Activated naive CD4-positive, alpha-beta T cell treated with anti-CD3 and anti-CD28 coated beads, Interleukin-2, amount 10 ng/mL, durations not matched to agents 7 days and 5 days (primary cell): ENCODE measurements at regions not wholly inside any gene's neighbourhood (a gene's known extent, or its start where the extent isn't known, plus 50 kb on each side); places are given as distances from the start of the nearest gene placed in this dataset.

Experiments used
- CTCF ChIA-PET: fragments of 350-600 bp; sonication (Branson Sonifier 250); formaldehyde crosslinking; loops from one replicate; lab custom pipeline; 2021; ENCODE audit warnings: antibody characterized with exemption; lab: Charles Lee
- DNase-seq: peaks from one replicate; pipeline ENCODE4 v3.0.0-alpha.2; 2020
- H3K27ac Mint-ChIP-seq: one replicate; pipeline ENCODE4 v1.8.0; 2021; ENCODE audit warnings: mild to moderate bottlenecking, moderate library complexity, mixed read lengths
- H3K27me3 Mint-ChIP-seq: one replicate; pipeline ENCODE4 v1.8.0; 2021; ENCODE audit warnings: mild to moderate bottlenecking, mixed read lengths
- H3K36me3 Mint-ChIP-seq: one replicate; pipeline ENCODE4 v1.8.0; 2021; ENCODE audit warnings: mixed read lengths
- H3K4me1 Mint-ChIP-seq: one replicate; pipeline ENCODE4 v1.8.0; 2021; ENCODE audit warnings: mixed read lengths
- H3K4me3 Mint-ChIP-seq: one replicate; pipeline ENCODE4 v1.8.0; 2021; ENCODE audit warnings: mild to moderate bottlenecking, moderate library complexity, mixed read lengths
- H3K9me3 Mint-ChIP-seq: one replicate; pipeline ENCODE4 v1.8.0; 2021; ENCODE audit warnings: mixed read lengths

DNA sequence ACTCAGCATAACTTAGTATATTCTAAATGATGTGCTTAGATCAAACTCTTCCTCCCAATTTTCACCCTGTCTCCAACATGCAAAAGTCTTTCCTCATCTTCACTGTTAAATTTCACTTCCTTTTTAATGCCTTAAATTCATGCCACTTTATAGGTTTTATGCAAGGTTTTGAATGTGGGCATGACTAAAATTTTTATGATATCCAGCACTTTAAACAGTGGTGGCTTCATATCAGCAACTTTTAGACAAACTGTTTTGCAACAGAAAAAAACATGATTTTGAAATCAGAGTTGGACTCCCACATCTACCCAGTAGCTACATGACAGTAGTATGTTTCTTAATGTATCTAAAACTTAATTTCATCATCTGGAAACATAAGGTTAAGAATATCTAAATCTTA, 84.7 kb upstream of the ZP4 start:
- H3K27ac Mint-ChIP-seq, result no peak overlapping the region
- no peaks in the 10 kb centered on the region for H3K27me3 Mint-ChIP-seq
- CTCF ChIA-PET, result no interaction called here
- DNase-seq, result no peak
- H3K4me3 Mint-ChIP-seq, result no peak overlapping the region
- no peaks in the 10 kb centered on the region for H3K4me1 Mint-ChIP-seq
- H3K36me3 Mint-ChIP-seq, result no peaks in the 10 kb centered on the region
- H3K9me3 Mint-ChIP-seq, result no peaks in the 10 kb centered on the region

GRCh38 chr1:237972186-237972585, 81.5 kb upstream of the ZP4 start:
- Mint-ChIP-seq H3K27ac (no peak overlapping the region), H3K4me1 (no peaks in the 10 kb centered on the region)

DNA sequence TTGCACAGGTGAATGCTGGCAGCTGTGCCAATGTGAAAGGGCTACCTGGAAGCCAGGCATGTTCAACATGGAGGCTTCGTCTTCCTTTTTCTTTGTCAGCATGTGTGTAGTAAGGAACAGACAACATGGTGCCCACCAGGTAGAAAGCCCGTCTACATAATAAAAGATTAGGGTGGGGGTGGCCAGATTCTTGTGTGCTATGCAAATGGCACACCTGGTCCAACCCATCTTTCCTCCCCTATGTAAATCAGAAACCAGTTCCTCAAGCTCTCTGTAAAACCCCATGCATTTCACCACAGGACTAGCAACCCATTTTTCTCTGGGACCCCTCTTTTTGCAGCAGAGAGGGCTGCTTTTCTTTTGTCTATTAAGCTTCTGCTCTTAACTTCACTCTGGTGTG, 72.3 kb upstream of the ZP4 start:
- no peaks in the 10 kb centered on the region for H3K27me3 Mint-ChIP-seq
- H3K27ac Mint-ChIP-seq, result no peak overlapping the region
- no peak overlapping the region for H3K4me3 Mint-ChIP-seq
- H3K36me3 Mint-ChIP-seq, result no peaks in the 10 kb centered on the region
- no peak for DNase-seq
- CTCF ChIA-PET, result no interaction called here
- H3K9me3 Mint-ChIP-seq, result no peaks in the 10 kb centered on the region
- H3K4me1 Mint-ChIP-seq, result no peaks in the 10 kb centered on the region

More at GRCh38 chr1:237972186-237972585, 81.5 kb upstream of the ZP4 start:
- no peaks in the 10 kb centered on the region for H3K36me3 Mint-ChIP-seq
- no peaks in the 10 kb centered on the region for H3K9me3 Mint-ChIP-seq
- DNase-seq, result no peak
- no peak overlapping the region for H3K4me3 Mint-ChIP-seq
- no peaks in the 10 kb centered on the region for H3K27me3 Mint-ChIP-seq
- CTCF ChIA-PET, result no interaction called here

- no peak overlapping the region for H3K4me3 Mint-ChIP-seq
- CTCF ChIA-PET, result no interaction called here
- no peaks in the 10 kb centered on the region for H3K27me3 Mint-ChIP-seq
- DNase-seq, result no peak
- H3K27ac Mint-ChIP-seq, result no peak overlapping the region
- no peaks in the 10 kb centered on the region for H3K9me3 Mint-ChIP-seq
- H3K36me3 Mint-ChIP-seq, result no peaks in the 10 kb centered on the region
- no peaks in the 10 kb centered on the region for H3K4me1 Mint-ChIP-seq
Measured at GRCh38 chr1:237961754-237962153, 71.0 kb upstream of the ZP4 start.

GRCh38 chr1:237959838-237960237, 69.1 kb upstream of the ZP4 start:
- Mint-ChIP-seq H3K9me3 (no peaks in the 10 kb centered on the region), H3K27ac (no peak overlapping the region), H3K36me3 (no peaks in the 10 kb centered on the region), H3K27me3 (no peaks in the 10 kb centered on the region), H3K4me1 (no peaks in the 10 kb centered on the region), H3K4me3 (no peak overlapping the region)
- CTCF ChIA-PET, result no interaction called here
- DNase-seq, result no peak

DNA sequence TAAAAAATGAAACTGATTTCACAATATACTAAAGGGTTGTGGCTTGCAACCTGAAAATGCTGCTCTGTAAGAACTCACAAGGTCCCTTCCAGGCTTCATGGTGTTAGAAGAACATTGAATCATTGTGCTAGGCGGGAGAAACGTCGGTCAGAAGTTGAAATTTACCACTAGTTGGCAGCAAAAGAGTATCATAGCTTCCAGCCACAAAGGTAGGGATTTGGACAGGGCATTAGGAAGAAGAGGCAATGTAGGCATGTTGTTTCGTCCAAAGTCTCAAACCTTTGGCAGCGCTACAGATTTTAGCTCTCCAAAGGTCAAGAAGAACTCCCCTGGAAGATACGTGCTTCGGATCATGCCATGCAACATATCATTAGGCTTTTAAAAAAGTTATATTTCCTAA, 62.5 kb upstream of the ZP4 start:
- Mint-ChIP-seq H3K36me3 (no peaks in the 10 kb centered on the region), H3K9me3 (no peaks in the 10 kb centered on the region), H3K4me1 (no peaks in the 10 kb centered on the region), H3K27me3 (no peaks in the 10 kb centered on the region), H3K4me3 (no peak overlapping the region), H3K27ac (no peak overlapping the region)
- no peak for DNase-seq
- CTCF ChIA-PET, result no interaction called here
